NB4 (cell line): ENCODE measurements at regions not wholly inside any gene's neighbourhood (a gene's known extent, or its start where the extent isn't known, plus 50 kb on each side); places are given as distances from the start of the nearest gene placed in this dataset.

ENCODE experiments used
- POLR2A ChIP-seq: IDR thresholded peaks from 2 replicates; pipeline ENCODE4 v1.6.1; 2011; ENCODE audit warnings: mild to moderate bottlenecking; ENCODE audit not compliant: insufficient read length; ENCODE audit errors: extremely low read depth
- TF ChIP-seq, protein P1 (sequence below): IDR thresholded peaks from one replicate; pipeline ENCODE4 v1.5.1; 2012; ENCODE audit warnings: low read depth, low read length
- TF ChIP-seq, protein P2 (sequence below): IDR thresholded peaks from 2 replicates; pipeline ENCODE4 v1.6.1; 2011; ENCODE audit warnings: low read depth, low read length

DNA sequence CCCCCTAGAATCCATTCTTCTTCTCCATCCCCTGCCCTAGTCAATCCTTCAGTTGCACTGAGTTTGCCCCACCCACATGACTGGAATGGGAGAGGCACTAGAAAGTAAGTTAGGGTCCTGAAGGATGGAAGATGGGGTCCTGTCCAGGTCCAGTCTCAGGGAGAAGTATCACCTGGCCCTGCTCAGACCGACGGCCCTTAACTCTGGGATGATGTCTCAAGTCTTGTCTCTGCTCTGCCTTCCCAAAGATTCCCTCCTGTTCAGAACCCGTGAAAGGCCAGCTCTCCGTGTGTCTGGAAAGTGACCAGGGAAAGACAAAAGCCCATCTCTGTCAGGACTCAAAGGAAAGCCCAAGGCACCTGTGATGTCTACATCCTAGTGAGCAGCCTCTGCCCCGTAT, 88.8 kb downstream of the OAT start:
- TF ChIP-seq, protein P1, sequence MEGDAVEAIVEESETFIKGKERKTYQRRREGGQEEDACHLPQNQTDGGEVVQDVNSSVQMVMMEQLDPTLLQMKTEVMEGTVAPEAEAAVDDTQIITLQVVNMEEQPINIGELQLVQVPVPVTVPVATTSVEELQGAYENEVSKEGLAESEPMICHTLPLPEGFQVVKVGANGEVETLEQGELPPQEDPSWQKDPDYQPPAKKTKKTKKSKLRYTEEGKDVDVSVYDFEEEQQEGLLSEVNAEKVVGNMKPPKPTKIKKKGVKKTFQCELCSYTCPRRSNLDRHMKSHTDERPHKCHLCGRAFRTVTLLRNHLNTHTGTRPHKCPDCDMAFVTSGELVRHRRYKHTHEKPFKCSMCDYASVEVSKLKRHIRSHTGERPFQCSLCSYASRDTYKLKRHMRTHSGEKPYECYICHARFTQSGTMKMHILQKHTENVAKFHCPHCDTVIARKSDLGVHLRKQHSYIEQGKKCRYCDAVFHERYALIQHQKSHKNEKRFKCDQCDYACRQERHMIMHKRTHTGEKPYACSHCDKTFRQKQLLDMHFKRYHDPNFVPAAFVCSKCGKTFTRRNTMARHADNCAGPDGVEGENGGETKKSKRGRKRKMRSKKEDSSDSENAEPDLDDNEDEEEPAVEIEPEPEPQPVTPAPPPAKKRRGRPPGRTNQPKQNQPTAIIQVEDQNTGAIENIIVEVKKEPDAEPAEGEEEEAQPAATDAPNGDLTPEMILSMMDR: no peak
- TF ChIP-seq POLR2A: no peak
- TF ChIP-seq, protein P2, sequence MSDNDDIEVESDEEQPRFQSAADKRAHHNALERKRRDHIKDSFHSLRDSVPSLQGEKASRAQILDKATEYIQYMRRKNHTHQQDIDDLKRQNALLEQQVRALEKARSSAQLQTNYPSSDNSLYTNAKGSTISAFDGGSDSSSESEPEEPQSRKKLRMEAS: no peak
